Neural progenitor cell (in vitro differentiated cells): ENCODE measurements at regions not wholly inside any gene's neighbourhood (a gene's known extent, or its start where the extent isn't known, plus 50 kb on each side); places are given as distances from the start of the nearest gene placed in this dataset.
"Not testable (repeated sequence)": the region's sequence is repeated elsewhere in the genome, so short reads cannot be mapped to it uniquely, and the experiment has no call there.

Experiments used
- CTCF ChIP-seq: fragments of 200-600 bp; sonication (generic); IDR thresholded peaks from 2 replicates; pipeline ENCODE4 v1.5.1; 2017; ENCODE audit warnings: antibody characterized with exemption, mild to moderate bottlenecking
- EZH2 ChIP-seq: fragments of 200-600 bp; sonication (generic); IDR thresholded peaks from 2 replicates; pipeline ENCODE4 v1.6.1; 2017; ENCODE audit warnings: antibody characterized with exemption, mild to moderate bottlenecking, moderate library complexity
- EZH2phosphoT487 ChIP-seq: fragments of 200-600 bp; sonication (generic); IDR thresholded peaks from 2 replicates; pipeline ENCODE4 v1.6.1; 2017; ENCODE audit warnings: antibody characterized with exemption

- not testable (repeated sequence) for TF ChIP-seq CTCF, EZH2, EZH2phosphoT487
Measured at GRCh38 chr15:22572792-22573191, 114.1 kb downstream of the GOLGA6L22 start.
